ENCODE measurements at regions not wholly inside any gene's neighbourhood (a gene's known extent, or its start where the extent isn't known, plus 50 kb on each side); places are given as distances from the start of the nearest gene placed in this dataset.
"Not testable (repeated sequence)": the region's sequence is repeated elsewhere in the genome, so short reads cannot be mapped to it uniquely, and the experiment has no call there.

DNA sequence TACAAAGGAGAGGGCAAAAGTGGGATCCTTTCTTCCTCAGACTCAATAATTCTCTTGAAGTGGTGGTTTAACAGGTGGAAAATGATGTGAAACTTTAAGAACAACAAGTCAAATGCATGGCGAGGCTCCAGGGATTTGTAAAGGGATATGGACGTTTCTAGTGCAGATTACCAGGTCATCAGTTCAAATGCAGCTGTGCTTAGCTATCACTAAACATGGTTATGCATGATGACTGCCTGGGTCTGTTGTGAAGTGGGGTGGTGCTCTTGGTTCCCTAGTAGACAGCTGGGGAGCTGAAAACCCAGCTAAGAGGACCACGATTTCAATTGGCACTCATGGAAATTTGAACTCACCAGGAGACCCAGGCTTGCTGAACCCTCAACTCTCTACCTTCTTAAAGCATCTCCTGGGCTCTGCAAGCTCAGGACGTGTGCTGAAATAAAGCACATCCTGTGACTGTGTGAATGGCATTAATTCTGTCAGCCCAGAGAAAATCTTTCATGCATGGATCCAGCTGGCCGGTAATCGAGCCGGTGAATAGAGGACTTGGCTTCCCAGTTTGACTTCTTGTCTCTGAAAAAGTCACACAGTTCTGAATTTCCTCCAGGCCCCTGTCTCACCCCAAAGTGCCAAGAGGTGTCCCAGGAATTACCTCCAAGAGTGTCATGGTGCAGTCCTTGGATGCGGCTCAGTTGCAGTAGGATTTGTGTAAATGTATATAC is 146.1 kb downstream of the MTX2 start:
- no peaks in the 10 kb centered on the region for H3K9me3 Mint-ChIP-seq
- H3K4me1 Mint-ChIP-seq = no peaks in the 10 kb centered on the region
- H3K4me3 Mint-ChIP-seq = no peak overlapping the region
- H3K27me3 Mint-ChIP-seq = peaks cover 5% of the 10 kb centered on the region
- no peaks in the 10 kb centered on the region for H3K36me3 Mint-ChIP-seq
- no peak for ATAC-seq (ENCODE audit: low read depth)
- DNase-seq (ENCODE audit: low spot score in 2 of 2) = no peak
- no peak overlapping the region for H3K27ac Mint-ChIP-seq

DNA sequence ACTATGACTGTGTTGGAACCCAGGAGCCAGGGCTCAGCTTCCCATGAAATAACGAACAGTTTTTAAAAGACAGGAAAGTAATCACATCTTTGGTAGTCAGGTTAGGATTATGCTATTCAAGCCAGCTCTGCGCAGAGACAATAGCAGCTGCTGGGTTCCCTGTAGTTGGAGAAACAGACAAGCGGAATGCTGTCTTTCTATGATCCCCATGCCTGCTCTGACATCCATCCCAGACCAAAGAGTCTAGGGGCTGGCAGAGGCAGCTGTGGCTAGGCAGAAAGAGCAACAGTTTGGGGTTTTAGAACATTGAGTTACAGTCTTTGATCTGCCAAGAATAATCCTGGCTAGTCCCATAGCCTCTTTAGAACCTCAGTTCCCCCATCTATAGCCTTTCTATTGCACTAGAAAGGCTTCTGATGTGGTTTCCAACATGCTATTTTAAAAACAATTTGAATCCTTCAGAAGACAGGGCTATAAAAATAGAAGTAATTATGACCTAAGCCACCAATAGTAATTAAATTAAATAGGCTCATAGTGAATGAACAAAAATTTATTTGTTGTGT is 146.8 kb downstream of the MTX2 start:
- DNase-seq (ENCODE audit: low spot score in 2 of 2) (no peak), ATAC-seq (ENCODE audit: low read depth) (no peak)
- Mint-ChIP-seq H3K27ac (no peak overlapping the region), H3K27me3 (peaks cover 5% of the 10 kb centered on the region), H3K4me1 (no peaks in the 10 kb centered on the region), H3K4me3 (no peak overlapping the region), H3K9me3 (no peaks in the 10 kb centered on the region), H3K36me3 (no peaks in the 10 kb centered on the region)

DNA sequence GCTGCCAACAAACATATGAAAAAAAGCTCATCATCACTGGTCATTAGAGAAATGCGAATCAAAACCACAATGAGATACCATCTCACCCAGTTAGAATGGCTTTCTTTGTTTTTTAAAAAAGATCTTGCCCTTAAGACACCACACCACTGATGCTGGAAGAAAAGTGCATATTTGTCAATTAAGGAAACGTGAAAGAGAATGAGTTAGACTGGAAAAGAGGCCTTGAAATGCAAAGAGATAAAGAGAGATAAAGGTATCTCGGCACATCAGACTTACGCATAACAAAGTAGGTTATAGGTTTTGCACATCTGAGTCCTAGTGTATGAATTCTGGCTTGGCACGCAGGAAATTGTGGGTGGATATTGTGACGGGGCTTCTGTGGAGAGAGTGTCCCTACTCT is 149.5 kb downstream of the MTX2 start:
- Mint-ChIP-seq H3K9me3 (no peaks in the 10 kb centered on the region), H3K27me3 (peaks cover 9% of the 10 kb centered on the region), H3K36me3 (no peaks in the 10 kb centered on the region), H3K27ac (no peak overlapping the region), H3K4me3 (no peak overlapping the region), H3K4me1 (no peaks in the 10 kb centered on the region)
- ATAC-seq (ENCODE audit: low read depth) (no peak), DNase-seq (ENCODE audit: low spot score in 2 of 2) (no peak)

DNA sequence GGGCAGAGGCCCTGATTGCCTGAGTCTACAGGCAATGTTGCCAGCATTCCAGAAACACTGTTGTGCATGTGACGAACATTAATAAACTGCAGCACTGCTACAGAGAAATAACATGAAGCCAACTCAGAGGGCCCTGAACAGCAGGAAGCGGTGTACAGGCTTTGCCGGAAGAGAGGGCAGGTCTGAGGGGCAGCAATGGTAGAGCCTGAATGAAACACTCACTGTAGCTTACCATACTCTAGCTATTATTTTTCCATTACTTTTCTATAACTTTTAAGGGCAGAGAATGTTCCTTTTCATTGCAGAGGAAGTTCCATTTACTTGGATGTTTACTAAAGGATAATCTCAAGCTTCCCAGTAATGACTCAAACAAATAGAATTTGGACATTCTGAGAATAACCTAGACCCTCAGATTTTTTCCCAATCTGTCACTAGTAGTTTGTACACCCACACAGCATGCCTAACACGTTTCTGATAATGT is 150.4 kb downstream of the MTX2 start:
- DNase-seq (ENCODE audit: low spot score in 2 of 2) (no peak), ATAC-seq (ENCODE audit: low read depth) (no peak)
- Mint-ChIP-seq H3K27me3 (peaks cover 9% of the 10 kb centered on the region), H3K4me3 (no peak overlapping the region), H3K9me3 (no peaks in the 10 kb centered on the region), H3K27ac (no peak overlapping the region), H3K4me1 (no peaks in the 10 kb centered on the region), H3K36me3 (no peaks in the 10 kb centered on the region)

DNA sequence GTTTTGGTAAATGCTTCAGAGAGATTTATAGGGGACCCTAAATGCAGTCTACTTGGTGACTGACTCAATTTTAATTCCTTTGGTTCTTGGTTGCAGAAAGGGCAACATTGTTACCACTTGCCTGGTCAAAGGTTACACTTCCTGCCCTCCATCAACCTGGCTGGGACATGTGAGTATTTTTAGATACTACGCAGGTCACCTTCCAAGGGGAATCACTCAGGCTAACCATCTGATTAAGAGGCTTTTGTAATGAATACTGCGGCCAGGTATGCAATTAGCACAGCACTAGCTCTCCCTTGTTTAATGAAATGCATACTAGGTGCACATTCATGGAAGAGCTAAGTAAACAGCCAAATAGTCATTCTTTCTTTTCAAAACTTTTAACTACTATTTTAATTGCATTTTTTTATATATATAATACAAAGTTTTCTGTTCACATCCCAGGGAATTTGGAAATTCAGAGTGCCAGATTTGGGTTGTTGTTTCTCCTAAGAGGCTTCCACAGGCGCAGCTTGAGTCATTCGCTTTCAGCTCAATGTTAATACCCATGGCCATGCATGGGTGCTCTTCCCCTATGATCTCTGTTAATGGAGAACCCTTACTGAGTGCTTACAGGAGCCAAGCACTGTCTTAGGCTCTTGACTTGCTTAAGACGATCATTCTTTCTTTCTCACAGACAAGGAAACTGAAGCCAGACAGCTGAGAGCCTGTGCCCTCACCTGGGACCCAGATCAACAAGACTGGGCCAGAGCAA is 152.2 kb downstream of the MTX2 start:
- DNase-seq (ENCODE audit: low spot score in 2 of 2) (no peak), ATAC-seq (ENCODE audit: low read depth) (no peak)
- Mint-ChIP-seq H3K36me3 (no peaks in the 10 kb centered on the region), H3K27ac (no peak overlapping the region), H3K4me1 (no peaks in the 10 kb centered on the region), H3K27me3 (peaks cover 10% of the 10 kb centered on the region), H3K9me3 (peaks cover 2% of the 10 kb centered on the region), H3K4me3 (no peak overlapping the region)

DNA sequence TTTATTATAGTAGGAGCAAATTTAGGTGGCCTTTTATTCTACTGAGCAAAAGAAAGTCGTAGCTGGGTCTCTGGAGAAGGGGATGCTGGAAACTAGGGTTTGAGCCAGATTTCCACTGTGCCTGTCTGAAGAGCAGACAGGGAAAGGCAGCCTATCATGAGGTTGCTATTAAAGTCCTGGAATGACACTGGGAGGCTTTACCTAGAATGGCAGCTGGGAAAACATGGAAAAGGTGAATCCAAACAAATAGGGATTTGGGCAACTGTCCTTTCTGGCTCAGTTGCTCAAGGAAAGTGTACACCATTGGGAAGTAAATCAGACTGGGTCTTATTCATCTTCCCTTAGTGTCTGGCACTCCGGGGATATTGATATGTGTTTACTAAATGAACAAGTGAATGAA is 154.6 kb downstream of the MTX2 start:
- no peak for ATAC-seq (ENCODE audit: low read depth)
- H3K4me3 Mint-ChIP-seq = no peak overlapping the region

GRCh38 chr2:176424746-176425145 is 155.5 kb downstream of the MTX2 start:
- DNase-seq (ENCODE audit: low spot score in 2 of 2) (no peak), ATAC-seq (ENCODE audit: low read depth) (no peak)
- Mint-ChIP-seq H3K27me3 (peaks cover 10% of the 10 kb centered on the region), H3K4me3 (no peak overlapping the region), H3K27ac (no peak overlapping the region), H3K9me3 (peaks cover 13% of the 10 kb centered on the region), H3K4me1 (peaks cover 5% of the 10 kb centered on the region), H3K36me3 (peaks cover 4% of the 10 kb centered on the region)

More for the DNA sequence above, 154.6 kb downstream of the MTX2 start:
- no peak for DNase-seq (ENCODE audit: low spot score in 2 of 2)
- Mint-ChIP-seq H3K27me3 (peaks cover 10% of the 10 kb centered on the region), H3K36me3 (no peaks in the 10 kb centered on the region), H3K9me3 (peaks cover 8% of the 10 kb centered on the region), H3K27ac (no peak overlapping the region), H3K4me1 (peaks cover 2% of the 10 kb centered on the region)

DNA sequence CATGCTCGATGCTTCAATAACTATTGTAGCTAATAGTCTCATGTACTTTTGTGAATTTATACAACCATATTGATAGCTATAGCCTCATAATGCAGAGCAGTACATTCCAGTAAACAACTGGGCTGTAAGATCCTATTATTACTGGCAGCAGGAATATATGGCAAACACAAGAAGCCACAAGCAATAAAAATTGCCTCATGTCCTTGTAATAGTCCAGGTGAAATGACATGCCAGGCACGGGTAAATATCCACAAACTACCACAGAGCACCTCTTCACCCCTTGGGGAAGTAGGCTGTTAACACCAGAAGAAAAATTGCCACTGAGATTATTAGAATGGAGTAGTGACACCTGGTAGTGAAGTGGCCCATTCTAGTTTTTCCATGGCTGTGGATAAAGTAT is 158.3 kb downstream of the MTX2 start:
- ATAC-seq (ENCODE audit: low read depth) (no peak), DNase-seq (ENCODE audit: low spot score in 2 of 2) (no peak)
- Mint-ChIP-seq H3K27ac (no peak overlapping the region), H3K4me1 (peaks cover 5% of the 10 kb centered on the region), H3K9me3 (peaks cover 16% of the 10 kb centered on the region), H3K27me3 (peaks cover 8% of the 10 kb centered on the region), H3K4me3 (no peak overlapping the region), H3K36me3 (peaks cover 5% of the 10 kb centered on the region)

DNA sequence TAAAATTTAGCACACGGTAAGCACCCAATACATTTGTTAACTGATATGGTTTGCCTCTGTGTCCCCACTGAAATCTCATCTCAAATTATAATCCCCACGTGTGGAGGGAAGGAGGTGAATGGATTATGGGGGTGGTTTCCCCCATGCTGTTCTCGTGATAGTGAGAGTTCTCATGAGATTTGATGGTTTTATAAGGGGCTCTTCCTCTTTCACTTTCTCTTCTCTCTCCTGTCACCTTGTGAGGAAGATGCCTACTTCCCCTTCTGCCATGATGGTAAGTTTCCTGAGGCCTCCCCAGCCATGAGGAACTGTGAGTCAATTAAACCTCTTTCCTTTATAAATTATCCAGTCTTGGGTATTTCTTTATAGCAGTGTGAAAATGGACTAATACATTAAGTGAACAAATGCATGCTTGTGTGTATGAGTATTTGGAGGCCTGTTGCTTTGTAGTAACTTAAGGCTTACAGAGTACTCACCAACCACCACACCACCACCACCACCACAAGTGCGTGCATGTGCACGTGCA is 159.8 kb downstream of the MTX2 start:
- peaks cover 16% of the 10 kb centered on the region for H3K9me3 Mint-ChIP-seq
- DNase-seq (ENCODE audit: low spot score in 2 of 2) = peak in 1 of 2 donors; percentile 9
- peak overlapping the region; percentile 28 for H3K4me3 Mint-ChIP-seq
- H3K27ac Mint-ChIP-seq = peak overlapping the region; percentile 45
- H3K36me3 Mint-ChIP-seq, H3K27me3 Mint-ChIP-seq, H3K4me1 Mint-ChIP-seq: not testable (repeated sequence)
- ATAC-seq (ENCODE audit: low read depth) = peak; percentile 73

GRCh38 chr2:176432434-176432833 is 163.2 kb downstream of the MTX2 start:
- no peak overlapping the region for H3K27ac Mint-ChIP-seq
- peaks cover 7% of the 10 kb centered on the region for H3K36me3 Mint-ChIP-seq
- H3K9me3 Mint-ChIP-seq = peaks cover 19% of the 10 kb centered on the region
- H3K4me3 Mint-ChIP-seq = no peak overlapping the region
- DNase-seq (ENCODE audit: low spot score in 2 of 2) (no peak), ATAC-seq (ENCODE audit: low read depth) (no peak)
- peaks cover 5% of the 10 kb centered on the region for H3K4me1 Mint-ChIP-seq
- peaks cover 5% of the 10 kb centered on the region for H3K27me3 Mint-ChIP-seq

- H3K9me3 Mint-ChIP-seq = peaks cover 8% of the 10 kb centered on the region
- ATAC-seq (ENCODE audit: low read depth) = no peak
- peaks cover 5% of the 10 kb centered on the region for H3K27me3 Mint-ChIP-seq
- no peak overlapping the region for H3K4me3 Mint-ChIP-seq
- no peak overlapping the region for H3K27ac Mint-ChIP-seq
- no peaks in the 10 kb centered on the region for H3K4me1 Mint-ChIP-seq
- no peak for DNase-seq (ENCODE audit: low spot score in 2 of 2)
- peaks cover 2% of the 10 kb centered on the region for H3K36me3 Mint-ChIP-seq
Measured at GRCh38 chr2:176435729-176436128, 166.5 kb downstream of the MTX2 start.

DNA sequence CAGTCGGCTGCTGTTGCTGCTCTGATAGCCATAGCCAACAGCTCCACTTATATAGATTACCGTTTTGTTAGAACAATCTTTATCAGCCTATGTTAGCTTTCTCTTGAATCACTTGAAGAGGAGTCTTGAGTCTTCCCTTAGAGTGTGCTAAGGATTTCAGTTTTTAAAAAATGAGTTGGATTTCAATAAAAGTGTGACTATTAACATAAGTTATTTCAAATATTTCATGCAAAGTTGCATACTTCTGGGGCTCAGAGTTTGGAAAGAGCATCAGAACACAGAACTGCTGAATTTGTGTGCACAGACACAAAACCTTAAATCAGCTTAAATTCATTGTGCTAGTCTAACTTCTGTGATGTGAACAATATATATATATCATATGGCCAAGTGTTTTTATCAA is 174.7 kb downstream of the MTX2 start:
- H3K36me3 Mint-ChIP-seq = no peaks in the 10 kb centered on the region
- no peak overlapping the region for H3K4me3 Mint-ChIP-seq
- H3K4me1 Mint-ChIP-seq = peaks cover 7% of the 10 kb centered on the region
- no peaks in the 10 kb centered on the region for H3K9me3 Mint-ChIP-seq
- no peak overlapping the region for H3K27ac Mint-ChIP-seq
- H3K27me3 Mint-ChIP-seq = peaks cover 1% of the 10 kb centered on the region
- ATAC-seq (ENCODE audit: low read depth) = no peak
- DNase-seq (ENCODE audit: low spot score in 2 of 2) = no peak

DNA sequence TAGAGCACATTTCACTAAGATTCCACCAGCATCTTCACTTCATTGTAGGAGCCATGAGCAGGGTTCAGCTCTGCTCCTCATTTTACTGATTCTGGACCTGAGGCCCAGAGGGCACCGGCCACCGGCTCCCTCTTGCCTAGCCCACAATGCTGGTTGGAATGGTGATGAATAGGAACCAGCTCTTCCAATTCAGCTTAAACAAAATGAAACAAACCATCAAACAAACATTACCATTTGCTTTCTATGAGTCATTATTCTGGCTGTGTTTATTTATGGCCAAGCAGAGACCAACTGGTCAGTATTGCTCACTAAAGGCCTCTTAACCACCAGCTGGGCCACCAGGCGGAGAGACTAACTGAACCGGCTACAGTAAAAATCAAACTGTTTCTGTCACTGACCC is 176.7 kb downstream of the MTX2 start:
- Mint-ChIP-seq H3K27me3 (peaks cover 1% of the 10 kb centered on the region), H3K36me3 (no peaks in the 10 kb centered on the region), H3K4me3 (no peak overlapping the region), H3K27ac (no peak overlapping the region), H3K4me1 (peaks cover 9% of the 10 kb centered on the region), H3K9me3 (no peaks in the 10 kb centered on the region)
- DNase-seq (ENCODE audit: low spot score in 2 of 2) = no peak
- ATAC-seq (ENCODE audit: low read depth) = no peak

DNA sequence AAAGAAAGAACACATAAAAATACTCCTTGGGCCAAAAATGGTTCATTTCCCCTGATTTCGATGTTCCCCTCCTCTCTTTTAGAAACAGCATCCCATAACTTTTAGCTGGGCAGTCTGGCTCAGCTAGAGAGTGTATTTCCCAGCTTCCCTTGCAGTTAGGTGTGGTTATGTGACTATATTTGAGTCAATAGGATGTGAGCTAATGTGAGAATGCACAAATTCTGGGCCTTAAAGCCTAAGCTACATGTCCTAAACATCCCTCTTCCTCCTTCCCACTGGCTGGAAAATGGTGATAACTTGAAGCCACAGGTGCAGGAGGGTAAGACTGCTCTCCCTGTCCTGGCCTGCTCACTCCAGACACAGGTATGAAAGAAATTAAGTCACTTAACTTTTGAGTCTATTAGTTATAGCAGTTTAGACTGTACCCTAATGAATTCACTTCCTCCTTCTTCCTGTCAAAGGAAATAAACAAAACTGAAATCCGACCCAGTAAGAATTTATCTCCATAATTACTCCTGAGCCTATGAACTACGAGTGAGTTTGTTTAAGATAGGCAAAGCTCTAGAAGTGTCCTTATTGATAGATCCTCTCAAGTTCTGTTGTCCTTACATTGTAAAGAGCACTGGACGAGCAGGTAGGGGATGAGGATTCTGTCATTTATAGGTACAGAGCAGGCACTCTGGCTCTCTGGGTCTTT is 177.6 kb downstream of the MTX2 start:
- Mint-ChIP-seq H3K4me1 (peaks cover 9% of the 10 kb centered on the region), H3K36me3 (no peaks in the 10 kb centered on the region), H3K27ac (no peak overlapping the region), H3K27me3 (no peaks in the 10 kb centered on the region), H3K9me3 (no peaks in the 10 kb centered on the region), H3K4me3 (no peak overlapping the region)
- DNase-seq (ENCODE audit: low spot score in 2 of 2) (no peak), ATAC-seq (ENCODE audit: low read depth) (no peak)

All from memory B cell (primary cell).